Uterus (tissue), 2 donors: ENCODE measurements at regions not wholly inside any gene's neighbourhood (a gene's known extent, or its start where the extent isn't known, plus 50 kb on each side); places are given as distances from the start of the nearest gene placed in this dataset.

Source experiments
- POLR2A ChIP-seq, 2 donors: fragments of 450-650 bp; IDR thresholded peaks; one replicate each; pipeline ENCODE4 v1.6.1; 2016; ENCODE audit warnings: antibody characterized with exemption in 2 of 2, mild to moderate bottlenecking in 1 of 2, moderate library complexity in 1 of 2
- TF ChIP-seq, protein P1 (sequence below), 4 experiments: fragments of 200-600 bp in 2 of 4; fragments of 450-650 bp in 2 of 4; sonication (generic) in 2 of 4; IDR thresholded peaks; one replicate each; pipeline ENCODE4 v1.5.1; 2016 to 2019; ENCODE audit warnings: antibody characterized with exemption in 4 of 4, mild to moderate bottlenecking in 2 of 4, moderate library complexity in 1 of 4

DNA sequence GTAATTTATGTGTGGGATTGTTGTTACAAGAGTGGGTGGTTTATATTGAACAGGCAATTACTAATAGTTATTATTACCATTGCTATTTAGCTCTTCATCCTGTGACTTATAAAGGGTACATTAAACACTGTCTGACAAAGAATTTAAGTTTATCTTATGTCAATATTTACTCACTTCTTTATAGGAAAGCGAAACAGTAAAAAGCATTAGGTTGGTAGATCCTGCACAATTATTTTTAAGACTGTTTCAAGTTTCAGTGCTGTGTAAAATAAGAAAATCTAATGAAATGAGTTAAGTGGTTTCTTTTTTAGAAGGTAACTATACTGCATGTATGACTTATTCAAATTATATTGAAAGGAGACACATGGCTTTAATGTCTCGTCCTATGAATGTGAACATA is 135.8 kb upstream of the MAP3K7 start:
- TF ChIP-seq POLR2A (IDR thresholded peaks at IDR 0.05), result no peak
- TF ChIP-seq, protein P1, sequence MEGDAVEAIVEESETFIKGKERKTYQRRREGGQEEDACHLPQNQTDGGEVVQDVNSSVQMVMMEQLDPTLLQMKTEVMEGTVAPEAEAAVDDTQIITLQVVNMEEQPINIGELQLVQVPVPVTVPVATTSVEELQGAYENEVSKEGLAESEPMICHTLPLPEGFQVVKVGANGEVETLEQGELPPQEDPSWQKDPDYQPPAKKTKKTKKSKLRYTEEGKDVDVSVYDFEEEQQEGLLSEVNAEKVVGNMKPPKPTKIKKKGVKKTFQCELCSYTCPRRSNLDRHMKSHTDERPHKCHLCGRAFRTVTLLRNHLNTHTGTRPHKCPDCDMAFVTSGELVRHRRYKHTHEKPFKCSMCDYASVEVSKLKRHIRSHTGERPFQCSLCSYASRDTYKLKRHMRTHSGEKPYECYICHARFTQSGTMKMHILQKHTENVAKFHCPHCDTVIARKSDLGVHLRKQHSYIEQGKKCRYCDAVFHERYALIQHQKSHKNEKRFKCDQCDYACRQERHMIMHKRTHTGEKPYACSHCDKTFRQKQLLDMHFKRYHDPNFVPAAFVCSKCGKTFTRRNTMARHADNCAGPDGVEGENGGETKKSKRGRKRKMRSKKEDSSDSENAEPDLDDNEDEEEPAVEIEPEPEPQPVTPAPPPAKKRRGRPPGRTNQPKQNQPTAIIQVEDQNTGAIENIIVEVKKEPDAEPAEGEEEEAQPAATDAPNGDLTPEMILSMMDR (IDR thresholded peaks at IDR 0.05), result no peak
